Ectodermal cell (in vitro differentiated cells): ENCODE measurements at regions not wholly inside any gene's neighbourhood (a gene's known extent, or its start where the extent isn't known, plus 50 kb on each side); places are given as distances from the start of the nearest gene placed in this dataset.
A peak's percentile ranks its signal among the peaks of the same experiment; 100 is the strongest.

Experiments used
- H3K27ac ChIP-seq: 2 replicates; pipeline ENCODE4 v1.7.0; 2013; ENCODE audit warnings: mild to moderate bottlenecking, low read depth, low read length; ENCODE audit not compliant: insufficient read depth, poor library complexity, severe bottlenecking
- H3K27me3 ChIP-seq: 2 replicates; pipeline ENCODE4 v1.7.0; 2013; ENCODE audit warnings: mild to moderate bottlenecking, low read length; ENCODE audit not compliant: insufficient read depth, control insufficient read depth, poor library complexity, severe bottlenecking
- H3K36me3 ChIP-seq: one replicate; pipeline ENCODE4 v1.7.0; 2013; ENCODE audit warnings: low read length; ENCODE audit not compliant: control insufficient read depth, insufficient read depth
- H3K4me1 ChIP-seq: one replicate; pipeline ENCODE4 v1.7.0; 2013; ENCODE audit warnings: low read length; ENCODE audit not compliant: control insufficient read depth, insufficient read depth
- H3K4me3 ChIP-seq: 2 replicates; pipeline ENCODE4 v1.7.0; 2013; ENCODE audit warnings: low read depth, low read length, control low read depth; ENCODE audit not compliant: insufficient read depth
- H3K9me3 ChIP-seq: 2 replicates; pipeline ENCODE4 v1.7.0; 2013; ENCODE audit warnings: mild to moderate bottlenecking, low read length, moderate library complexity; ENCODE audit not compliant: control insufficient read depth
- WGBS, 2 experiments: methylation state at CpG; one replicate each; pipeline ENCODE4 v1.1.7; 2013; ENCODE audit warnings: missing lambda C conversion rate in 2 of 2; 5-methylcytosine and 5-hydroxymethylcytosine counted together

GRCh38 chr5:2204366-2205184 is 321.9 kb upstream of the IRX4 start:
- WGBS, 2 experiments, result 94 to 95% methylated on average over 21 of the region's 21 CpGs
- H3K27ac ChIP-seq, result no peak overlapping the region
- no peaks in the 10 kb centered on the region for H3K9me3 ChIP-seq
- H3K4me1 ChIP-seq, result peaks cover 31% of the 10 kb centered on the region
- no peaks in the 10 kb centered on the region for H3K36me3 ChIP-seq
- no peak overlapping the region for H3K4me3 ChIP-seq
- no peaks in the 10 kb centered on the region for H3K27me3 ChIP-seq

GRCh38 chr5:2203774-2204173 is 321.0 kb upstream of the IRX4 start:
- H3K36me3 ChIP-seq, result no peaks in the 10 kb centered on the region
- no peak overlapping the region for H3K4me3 ChIP-seq
- H3K27ac ChIP-seq, result no peak overlapping the region
- 54 to 58% methylated on average over 3 of the region's 3 CpGs for WGBS, 2 experiments
- peaks cover 31% of the 10 kb centered on the region for H3K4me1 ChIP-seq
- no peaks in the 10 kb centered on the region for H3K27me3 ChIP-seq
- no peaks in the 10 kb centered on the region for H3K9me3 ChIP-seq

GRCh38 chr5:2201832-2202231 is 319.1 kb upstream of the IRX4 start:
- Histone ChIP-seq H3K27ac (no peak overlapping the region), H3K4me3 (no peak overlapping the region), H3K36me3 (no peaks in the 10 kb centered on the region), H3K27me3 (no peaks in the 10 kb centered on the region), H3K4me1 (peaks cover 28% of the 10 kb centered on the region), H3K9me3 (no peaks in the 10 kb centered on the region)
- WGBS, 2 experiments, result 95 to 99% methylated on average over 8 to 9 of the region's 9 CpGs

- no peaks in the 10 kb centered on the region for H3K27me3 ChIP-seq
- H3K36me3 ChIP-seq, result no peaks in the 10 kb centered on the region
- H3K4me3 ChIP-seq, result no peak overlapping the region
- H3K9me3 ChIP-seq, result no peaks in the 10 kb centered on the region
- H3K4me1 ChIP-seq, result peaks cover 25% of the 10 kb centered on the region
- H3K27ac ChIP-seq, result no peak overlapping the region
- 98 to 100% methylated on average over 1 to 2 of the region's 2 CpGs for WGBS, 2 experiments
Observed at GRCh38 chr5:2201421-2201820, 318.7 kb upstream of the IRX4 start.

- no peak overlapping the region for H3K4me3 ChIP-seq
- no peaks in the 10 kb centered on the region for H3K36me3 ChIP-seq
- WGBS, 2 experiments, result 90 to 91% methylated on average over 5 of the region's 5 CpGs
- no peaks in the 10 kb centered on the region for H3K9me3 ChIP-seq
- H3K27me3 ChIP-seq, result no peaks in the 10 kb centered on the region
- peaks cover 23% of the 10 kb centered on the region for H3K4me1 ChIP-seq
- H3K27ac ChIP-seq, result no peak overlapping the region
Observed at GRCh38 chr5:2201011-2201410, 318.3 kb upstream of the IRX4 start.

- no peaks in the 10 kb centered on the region for H3K36me3 ChIP-seq
- H3K4me1 ChIP-seq, result peaks cover 17% of the 10 kb centered on the region
- WGBS, 2 experiments, result 92 to 93% methylated on average over 15 of the region's 15 CpGs
- no peak overlapping the region for H3K4me3 ChIP-seq
- no peaks in the 10 kb centered on the region for H3K27me3 ChIP-seq
- H3K9me3 ChIP-seq, result no peaks in the 10 kb centered on the region
- H3K27ac ChIP-seq, result no peak overlapping the region
Observed at GRCh38 chr5:2200261-2200950, 317.7 kb upstream of the IRX4 start.

GRCh38 chr5:2199697-2200096 is 317.0 kb upstream of the IRX4 start:
- H3K36me3 ChIP-seq, result no peaks in the 10 kb centered on the region
- peaks cover 16% of the 10 kb centered on the region for H3K4me1 ChIP-seq
- no peaks in the 10 kb centered on the region for H3K27me3 ChIP-seq
- 95 to 96% methylated on average over 13 to 14 of the region's 14 CpGs for WGBS, 2 experiments
- no peak overlapping the region for H3K27ac ChIP-seq
- H3K9me3 ChIP-seq, result no peaks in the 10 kb centered on the region
- H3K4me3 ChIP-seq, result no peak overlapping the region

GRCh38 chr5:2196989-2197619 is 314.4 kb upstream of the IRX4 start:
- Histone ChIP-seq H3K27me3 (no peaks in the 10 kb centered on the region), H3K36me3 (no peaks in the 10 kb centered on the region), H3K9me3 (no peaks in the 10 kb centered on the region), H3K27ac (peak overlapping the region; percentile 13), H3K4me1 (peaks cover 16% of the 10 kb centered on the region), H3K4me3 (no peak overlapping the region)
- WGBS, 2 experiments, result 83% methylated on average over 18 of the region's 18 CpGs

GRCh38 chr5:2196416-2196815 is 313.7 kb upstream of the IRX4 start:
- 93 to 95% methylated on average over 9 of the region's 9 CpGs for WGBS, 2 experiments
- Histone ChIP-seq H3K27me3 (no peaks in the 10 kb centered on the region), H3K4me1 (peaks cover 16% of the 10 kb centered on the region), H3K4me3 (no peak overlapping the region), H3K27ac (no peak overlapping the region), H3K36me3 (no peaks in the 10 kb centered on the region), H3K9me3 (no peaks in the 10 kb centered on the region)

- Histone ChIP-seq H3K4me1 (peaks cover 8% of the 10 kb centered on the region), H3K4me3 (no peak overlapping the region), H3K36me3 (no peaks in the 10 kb centered on the region), H3K27ac (no peak overlapping the region), H3K9me3 (no peaks in the 10 kb centered on the region), H3K27me3 (no peaks in the 10 kb centered on the region)
- 94 to 95% methylated on average over 2 of the region's 2 CpGs for WGBS, 2 experiments
Observed at GRCh38 chr5:2194949-2195348, 312.2 kb upstream of the IRX4 start.
